HG03066 (cell line): ENCODE measurements at regions not wholly inside any gene's neighbourhood (a gene's known extent, or its start where the extent isn't known, plus 50 kb on each side); places are given as distances from the start of the nearest gene placed in this dataset.

Experiments used
- ATAC-seq: cut with Tn5 transposase; IDR thresholded peaks from one replicate; pipeline ENCODE4 v1.9.1; 2021; ENCODE audit warnings: low read depth; ENCODE audit not compliant: unreplicated experiment

DNA sequence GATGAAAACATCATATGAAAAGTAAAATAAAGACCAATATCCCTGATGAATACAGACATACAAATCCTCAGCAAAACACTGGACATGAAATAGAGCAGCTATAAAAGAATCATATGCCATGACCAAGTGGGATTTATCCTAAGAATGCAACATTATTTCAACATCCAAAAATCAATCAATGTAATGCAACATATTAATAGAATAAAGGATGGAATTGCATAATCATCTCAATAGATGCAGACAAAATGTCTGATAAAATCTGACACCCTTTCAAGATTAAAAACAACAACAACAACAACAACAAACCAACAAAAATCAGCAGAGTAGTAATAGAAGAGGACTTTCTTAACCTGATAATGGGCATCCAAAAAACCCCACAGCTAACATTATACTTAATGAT, 63.8 kb upstream of the IL1R1 start:
- no peak for ATAC-seq

DNA sequence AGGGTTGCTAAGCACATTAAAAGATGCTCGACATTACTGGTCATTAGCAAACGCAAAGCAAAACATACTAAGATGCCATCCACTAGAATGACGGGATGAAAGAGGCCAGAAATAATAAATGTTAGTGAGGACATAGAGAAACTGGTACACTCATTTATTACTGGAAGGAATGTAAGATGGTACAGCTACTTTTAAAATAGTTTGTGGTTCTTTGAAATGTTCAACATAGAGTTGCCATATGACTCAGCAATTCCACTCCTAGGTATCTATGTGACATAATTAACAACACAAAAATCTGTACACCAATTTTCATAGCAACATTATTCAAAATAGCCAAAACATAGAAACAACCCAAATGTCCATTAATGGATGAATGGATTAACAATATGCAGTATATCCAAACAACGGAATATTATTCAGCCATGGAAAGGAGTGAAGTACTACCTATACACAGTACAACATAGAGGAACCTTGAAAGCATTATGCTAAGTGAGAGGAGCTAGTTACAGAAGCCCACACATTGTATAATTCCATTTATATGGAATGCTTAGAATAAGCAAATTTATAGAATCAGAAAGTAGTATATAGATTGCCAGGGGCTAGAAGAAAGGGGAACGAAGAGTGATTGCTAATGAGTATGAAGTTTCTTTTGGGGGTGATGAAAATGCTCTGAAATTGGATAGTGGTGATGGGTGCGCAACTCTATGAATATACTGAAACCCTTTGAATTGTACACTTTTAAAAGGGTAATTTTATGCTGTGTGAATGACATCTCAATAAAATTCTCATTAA, 61.9 kb upstream of the IL1R1 start:
- ATAC-seq: no peak

DNA sequence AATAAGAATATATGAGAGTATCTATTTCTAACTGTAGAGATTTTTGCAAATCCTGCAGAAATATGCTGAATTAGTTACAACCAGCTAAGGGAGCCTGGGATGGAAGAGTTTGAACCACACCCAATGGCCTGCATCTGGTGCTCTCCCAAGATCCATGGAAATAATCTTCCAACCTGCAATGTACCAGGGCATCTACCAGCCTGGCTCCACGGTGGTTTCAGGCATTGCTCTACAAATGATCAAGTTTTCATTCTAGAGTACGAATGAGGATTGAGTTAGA, 61.4 kb upstream of the IL1R1 start:
- ATAC-seq: no peak

DNA sequence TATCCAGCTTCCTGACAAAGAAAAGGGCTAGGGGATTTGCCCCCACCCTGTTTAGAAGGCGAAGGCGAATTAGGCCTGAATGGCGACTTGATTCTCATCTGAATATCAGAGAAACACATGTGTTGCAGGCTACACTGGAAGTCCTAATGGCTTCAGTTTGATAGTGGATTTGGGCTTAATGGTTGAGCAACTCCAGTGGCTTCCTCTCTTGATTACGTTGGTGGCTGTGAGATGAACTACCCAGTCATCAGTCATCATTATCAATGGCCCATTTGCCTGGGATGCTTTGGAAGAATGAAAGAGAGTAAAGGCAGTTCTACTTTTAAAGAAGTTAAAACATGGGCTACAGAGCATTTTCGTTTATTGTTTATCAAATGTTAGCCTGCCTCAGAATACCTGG, 60.9 kb upstream of the IL1R1 start:
- no peak for ATAC-seq

DNA sequence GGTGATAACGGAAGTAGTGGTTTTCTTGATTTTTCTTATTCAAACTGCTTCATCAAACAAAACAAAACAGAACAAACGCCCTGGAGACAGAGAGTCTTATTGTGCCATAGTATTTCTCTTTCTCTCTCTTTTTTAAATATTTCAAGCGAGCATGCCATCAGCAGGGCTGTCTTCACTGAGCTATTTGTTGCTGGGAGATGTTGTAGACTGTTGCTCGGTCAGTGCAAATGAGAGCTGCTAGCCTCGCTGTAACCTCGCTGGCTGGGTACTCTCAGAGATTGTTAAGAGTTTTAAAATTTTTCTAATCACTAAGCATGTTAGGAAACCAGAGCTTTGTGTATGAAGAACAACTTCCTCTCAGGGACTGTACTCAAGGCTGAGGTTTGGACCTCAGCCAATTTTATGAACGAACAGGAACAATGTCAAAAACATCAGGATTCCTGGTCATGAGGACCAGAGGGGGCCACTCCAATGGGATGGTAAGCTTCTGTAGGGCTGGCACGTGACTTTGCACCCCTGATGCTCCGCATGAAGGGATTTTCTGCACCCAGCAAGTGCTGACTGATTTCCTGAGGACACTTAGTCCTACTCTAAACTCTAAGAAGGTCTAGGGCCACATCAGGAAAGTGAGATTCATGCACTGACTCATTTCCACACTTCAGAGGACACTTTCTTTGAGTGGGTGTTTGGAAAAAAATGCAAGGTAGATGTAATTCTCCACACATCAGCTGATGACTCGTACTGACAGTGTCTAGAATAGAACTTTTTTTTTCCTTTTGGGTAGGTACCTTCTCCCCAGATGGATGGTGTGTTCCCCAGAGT, 59.8 kb upstream of the IL1R1 start:
- ATAC-seq: peak; percentile 87

DNA sequence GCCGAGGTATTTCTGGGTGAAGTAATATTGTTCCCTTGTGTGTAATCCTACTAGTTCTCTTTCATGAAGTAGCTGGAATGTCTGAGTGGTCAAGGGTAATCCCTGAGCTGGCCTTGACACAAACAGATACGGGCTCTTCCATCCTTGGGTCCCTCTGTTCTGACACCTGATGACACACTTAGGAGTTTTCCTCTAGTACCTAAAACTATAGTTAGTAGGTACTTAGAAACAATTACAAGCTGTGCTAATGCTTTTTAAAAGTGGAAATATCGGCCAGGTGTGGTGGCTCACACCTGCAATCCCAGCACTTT, 59.2 kb upstream of the IL1R1 start:
- ATAC-seq: peak; percentile 15

DNA sequence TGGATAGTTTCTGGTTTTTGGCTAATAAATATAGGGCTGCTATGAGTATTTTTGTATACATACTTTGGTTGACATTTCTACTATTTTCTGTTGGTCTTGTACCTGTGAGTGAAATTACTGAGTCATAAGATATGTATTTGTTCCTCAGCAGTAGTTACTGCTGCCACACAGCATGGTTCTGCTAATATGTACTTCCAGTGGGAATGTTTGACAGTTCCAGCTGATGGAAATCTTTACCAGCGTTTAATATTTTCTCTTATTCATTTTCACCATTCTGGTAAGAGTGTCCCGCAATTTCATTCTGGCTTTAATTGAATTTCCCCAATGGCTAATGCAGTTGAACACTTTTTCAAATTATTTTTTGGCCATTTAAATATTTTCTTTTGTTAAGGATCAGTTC, 57.9 kb upstream of the IL1R1 start:
- ATAC-seq: no peak

DNA sequence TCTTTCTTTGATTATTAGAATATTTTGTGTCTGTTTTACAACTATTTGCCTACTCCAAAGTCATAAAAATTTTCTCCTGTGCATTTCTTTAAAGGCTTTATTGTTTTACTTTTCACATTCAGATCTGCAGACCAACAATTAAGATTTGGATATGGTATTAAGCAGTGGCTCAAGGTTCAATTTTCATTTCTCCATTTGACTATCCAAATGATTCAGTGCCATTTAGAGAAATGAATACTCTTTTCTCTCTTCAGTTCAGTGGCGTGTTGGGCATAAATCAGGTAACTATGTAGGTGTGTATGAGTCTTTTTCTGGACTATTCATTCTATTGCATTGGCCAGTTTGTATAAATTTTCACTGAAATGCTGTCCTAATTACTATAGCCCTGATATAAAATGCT, 57.3 kb upstream of the IL1R1 start:
- no peak for ATAC-seq

DNA sequence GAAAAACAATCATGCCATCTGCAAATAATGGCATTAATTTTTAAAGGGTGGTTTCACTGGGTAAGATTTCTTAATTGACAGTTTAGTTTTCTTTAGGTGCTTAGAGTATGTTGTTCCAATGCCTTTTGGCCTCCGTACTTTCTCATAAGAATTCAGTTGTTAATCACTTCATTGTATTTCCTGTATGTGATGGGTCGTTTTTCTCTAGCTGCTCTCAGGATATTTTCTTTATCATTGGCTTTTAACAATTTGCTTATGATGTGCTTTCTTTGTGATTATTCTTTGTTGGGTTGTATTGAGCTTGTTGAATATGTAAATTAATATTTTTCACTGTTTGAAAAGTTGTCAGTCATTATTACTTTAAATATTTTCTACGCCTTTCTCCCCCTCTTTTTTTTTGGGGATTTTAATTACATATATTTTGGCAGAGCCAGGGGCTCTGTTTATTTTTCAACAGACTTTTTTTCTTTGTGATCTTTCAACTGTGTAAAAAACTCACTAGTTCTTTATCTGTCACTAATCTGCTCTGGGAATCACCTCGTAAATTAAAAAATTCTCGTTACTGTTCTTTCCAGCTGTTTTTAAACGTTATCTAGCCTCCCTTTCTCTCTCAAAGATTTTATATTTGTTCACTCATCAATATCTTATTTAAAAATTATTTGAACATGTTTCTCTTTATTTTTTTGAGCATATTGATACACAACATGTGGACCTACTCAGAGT, 56.2 kb upstream of the IL1R1 start:
- ATAC-seq: no peak

DNA sequence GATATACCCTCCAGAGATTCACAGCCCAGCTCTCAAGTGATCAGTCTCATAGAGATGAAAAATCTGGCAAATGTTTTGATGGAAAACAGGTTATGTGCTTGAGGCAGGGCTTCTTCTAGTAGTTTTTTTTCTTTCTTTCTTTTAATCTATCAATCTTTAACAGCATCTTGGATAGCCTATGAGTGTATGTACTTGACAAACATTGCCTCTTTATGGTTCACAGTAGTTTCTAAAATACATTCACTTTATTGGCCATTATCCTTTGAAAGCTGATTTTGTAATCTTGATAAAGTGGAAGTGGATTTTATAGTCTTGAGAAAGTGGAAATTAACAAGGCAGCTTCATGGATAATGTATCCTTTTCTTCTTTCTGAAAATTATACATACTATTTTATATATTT, 51.4 kb upstream of the IL1R1 start:
- no peak for ATAC-seq

DNA sequence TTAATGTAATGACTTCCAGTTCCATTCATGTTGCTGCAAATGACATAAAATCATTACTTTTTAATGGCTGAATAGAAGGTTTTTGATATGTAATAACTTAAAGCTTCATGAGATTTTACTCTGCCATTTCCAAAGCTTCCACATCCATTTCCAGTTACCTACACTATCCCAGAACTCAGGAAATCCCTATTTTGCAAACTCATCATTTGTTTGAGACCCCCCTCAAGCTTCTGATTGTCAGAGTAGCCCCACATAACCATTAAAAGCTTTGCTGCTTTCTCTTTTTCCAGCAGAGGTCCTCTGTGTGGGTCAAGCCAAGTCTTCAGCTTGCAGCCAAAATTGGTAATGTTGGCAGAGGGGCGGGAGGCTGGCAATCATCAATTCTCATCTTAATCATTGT, 50.6 kb upstream of the IL1R1 start:
- ATAC-seq: no peak

DNA sequence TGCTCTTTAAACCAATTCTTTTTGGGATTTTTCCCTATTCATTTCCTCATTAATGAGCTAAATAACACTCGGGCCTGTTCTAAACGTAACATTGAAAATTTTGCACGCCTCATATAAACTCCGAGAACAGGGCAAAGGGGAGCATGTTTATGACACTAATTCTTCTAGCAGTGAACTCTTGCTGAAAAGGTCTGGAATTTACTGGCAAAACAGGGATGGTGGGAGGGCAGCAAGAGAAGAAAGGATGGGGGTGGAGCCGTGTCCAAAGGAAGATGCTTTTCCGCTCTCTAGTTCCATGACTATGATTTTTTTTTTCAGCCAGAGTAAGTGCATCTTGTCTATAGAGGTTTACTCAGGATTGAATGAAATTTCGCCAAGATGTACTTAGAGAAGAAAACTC, 50.0 kb upstream of the IL1R1 start:
- ATAC-seq: no peak
